ENCODE measurements at regions not wholly inside any gene's neighbourhood (a gene's known extent, or its start where the extent isn't known, plus 50 kb on each side); places are given as distances from the start of the nearest gene placed in this dataset.

GRCh38 chr13:66036024-66036614, 1194.0 kb downstream of the PCDH9 start:
- no peak overlapping the region for H3K27ac ChIP-seq (ENCODE audit: low read depth, low read length)
- TF ChIP-seq EZH2phosphoT487 (IDR thresholded peaks at IDR 0.05; ENCODE audit: borderline replicate concordance, low read length) (no peak), CTCF (IDR thresholded peaks at IDR 0.05; ENCODE audit: low read depth, low read length, poor library complexity, severe bottlenecking) (no peak)
- H3K4me3 ChIP-seq (ENCODE audit: low read length): no peak overlapping the region
- no peak overlapping the region for H3K4me2 ChIP-seq (ENCODE audit: low read length)
- H3K27me3 ChIP-seq (ENCODE audit: control insufficient read depth, low read length): no peaks in the 10 kb centered on the region
- H3K36me3 ChIP-seq (ENCODE audit: control insufficient read depth, low read length): no peaks in the 10 kb centered on the region
- H3K4me1 ChIP-seq (ENCODE audit: control insufficient read depth, low read length): no peaks in the 10 kb centered on the region
- H3K79me2 ChIP-seq (ENCODE audit: control insufficient read depth, low read length): no peaks in the 10 kb centered on the region
- H3K9me3 ChIP-seq (ENCODE audit: control insufficient read depth, insufficient read depth, low read length): no peaks in the 10 kb centered on the region
- no peaks in the 10 kb centered on the region for H4K20me1 ChIP-seq (ENCODE audit: control insufficient read depth, insufficient read depth, low read depth, low read length)
- no peaks in the 10 kb centered on the region for H3F3A ChIP-seq (ENCODE audit: control insufficient read depth, insufficient read depth)
- H3K9me2 ChIP-seq (replicated peaks; ENCODE audit: control insufficient read depth, low read length): no peaks in the 10 kb centered on the region

- Histone ChIP-seq H3K9me2 (replicated peaks; ENCODE audit: control insufficient read depth, low read length) (no peaks in the 10 kb centered on the region), H4K20me1 (ENCODE audit: control insufficient read depth, insufficient read depth, low read depth, low read length) (no peaks in the 10 kb centered on the region), H3K4me3 (ENCODE audit: low read length) (no peak overlapping the region), H3K36me3 (ENCODE audit: control insufficient read depth, low read length) (no peaks in the 10 kb centered on the region), H3K79me2 (ENCODE audit: control insufficient read depth, low read length) (no peaks in the 10 kb centered on the region), H3K27me3 (ENCODE audit: control insufficient read depth, low read length) (no peaks in the 10 kb centered on the region), H3K4me1 (ENCODE audit: control insufficient read depth, low read length) (no peaks in the 10 kb centered on the region), H3K9me3 (ENCODE audit: control insufficient read depth, insufficient read depth, low read length) (no peaks in the 10 kb centered on the region), H3K4me2 (ENCODE audit: low read length) (no peak overlapping the region), H3K27ac (ENCODE audit: low read depth, low read length) (no peak overlapping the region), H3F3A (ENCODE audit: control insufficient read depth, insufficient read depth) (no peaks in the 10 kb centered on the region)
- TF ChIP-seq EZH2phosphoT487 (IDR thresholded peaks at IDR 0.05; ENCODE audit: borderline replicate concordance, low read length): no peak
- TF ChIP-seq CTCF (IDR thresholded peaks at IDR 0.05; ENCODE audit: low read depth, low read length, poor library complexity, severe bottlenecking): no peak
These were observed 1196.2 kb downstream of the PCDH9 start for GRCh38 chr13:66033924-66034323.

- Histone ChIP-seq H3K9me3 (ENCODE audit: control insufficient read depth, insufficient read depth, low read length) (no peaks in the 10 kb centered on the region), H3K36me3 (ENCODE audit: control insufficient read depth, low read length) (no peaks in the 10 kb centered on the region), H4K20me1 (ENCODE audit: control insufficient read depth, insufficient read depth, low read depth, low read length) (no peaks in the 10 kb centered on the region), H3F3A (ENCODE audit: control insufficient read depth, insufficient read depth) (no peaks in the 10 kb centered on the region), H3K4me3 (ENCODE audit: low read length) (no peak overlapping the region), H3K27ac (ENCODE audit: low read depth, low read length) (no peak overlapping the region), H3K27me3 (ENCODE audit: control insufficient read depth, low read length) (no peaks in the 10 kb centered on the region), H3K9me2 (replicated peaks; ENCODE audit: control insufficient read depth, low read length) (no peaks in the 10 kb centered on the region), H3K4me2 (ENCODE audit: low read length) (no peak overlapping the region), H3K79me2 (ENCODE audit: control insufficient read depth, low read length) (no peaks in the 10 kb centered on the region), H3K4me1 (ENCODE audit: control insufficient read depth, low read length) (no peaks in the 10 kb centered on the region)
- no peak for TF ChIP-seq CTCF (IDR thresholded peaks at IDR 0.05; ENCODE audit: low read depth, low read length, poor library complexity, severe bottlenecking)
- no peak for TF ChIP-seq EZH2phosphoT487 (IDR thresholded peaks at IDR 0.05; ENCODE audit: borderline replicate concordance, low read length)
These were observed 1208.3 kb downstream of the PCDH9 start for GRCh38 chr13:66021846-66022245.
